Colonic mucosa (tissue), 4 donors: ENCODE measurements at regions not wholly inside any gene's neighbourhood (a gene's known extent, or its start where the extent isn't known, plus 50 kb on each side); places are given as distances from the start of the nearest gene placed in this dataset.

Source experiments
- DNase-seq: peaks from one replicate; pipeline ENCODE4 v3.0.0-alpha.2; 2020
- H3K27ac ChIP-seq: fragments of 200-600 bp; one replicate; pipeline ENCODE4 v1.8.0; 2021
- H3K27me3 ChIP-seq: fragments of 200-600 bp; one replicate; pipeline ENCODE4 v1.8.0; 2021
- H3K36me3 ChIP-seq: fragments of 200-600 bp; one replicate; pipeline ENCODE4 v1.8.0; 2021
- H3K4me1 ChIP-seq: fragments of 200-600 bp; one replicate; pipeline ENCODE4 v1.8.0; 2021; ENCODE audit warnings: mild to moderate bottlenecking
- H3K4me3 ChIP-seq: fragments of 200-600 bp; one replicate; pipeline ENCODE4 v1.8.0; 2021
- H3K9ac ChIP-seq, 2 donors: one replicate each; pipeline ENCODE4 v1.7.0; 2013; ENCODE audit warnings: control low read depth in 2 of 2, low read depth in 2 of 2, low read length in 2 of 2
- H3K9me3 ChIP-seq: fragments of 200-600 bp; one replicate; pipeline ENCODE4 v1.8.0; 2021
- intact Hi-C: fragments of 100-400 bp; cut with DNase I; formaldehyde crosslinking; loops from one replicate; pipeline ENCODE4 v1.14.1; 2022
- TF ChIP-seq, protein P1 (sequence below): fragments of 200-600 bp; IDR thresholded peaks from one replicate; pipeline ENCODE4 v1.8.0; 2022; ENCODE audit warnings: antibody characterized with exemption, mild to moderate bottlenecking
- donor health status: healthy.
- donor health status: DM: no; HTN: no; CAD: no.
- donor health status: DM: no; HTN: no; CAD: no.

DNA sequence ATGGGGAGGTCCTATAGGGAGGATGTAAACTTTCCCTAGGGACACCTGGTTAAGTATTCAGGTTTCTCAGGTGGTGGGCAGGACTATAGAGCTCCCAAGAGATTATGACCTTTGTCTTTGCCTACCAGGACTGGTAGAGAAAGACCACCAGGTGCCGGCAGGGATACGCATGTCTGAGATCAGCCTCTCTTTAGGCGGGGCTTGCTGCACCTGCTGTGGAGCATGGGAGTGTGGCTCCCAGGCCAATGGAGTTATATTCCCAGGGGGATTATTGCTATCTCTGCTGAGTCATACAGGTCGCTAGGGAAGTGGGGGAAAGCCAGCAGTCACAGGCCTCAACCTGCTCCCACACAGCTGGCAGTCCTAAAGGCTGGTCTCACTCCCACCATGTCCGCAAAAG, 280.5 kb upstream of the MMS22L start:
- H3K27me3 ChIP-seq: no peaks in the 10 kb centered on the region
- no peaks in the 10 kb centered on the region for H3K4me1 ChIP-seq
- H3K27ac ChIP-seq: no peak overlapping the region
- H3K36me3 ChIP-seq: no peaks in the 10 kb centered on the region
- intact Hi-C loops: no loop called here
- no peak for DNase-seq
- H3K9me3 ChIP-seq: no peaks in the 10 kb centered on the region
- TF ChIP-seq, protein P1, sequence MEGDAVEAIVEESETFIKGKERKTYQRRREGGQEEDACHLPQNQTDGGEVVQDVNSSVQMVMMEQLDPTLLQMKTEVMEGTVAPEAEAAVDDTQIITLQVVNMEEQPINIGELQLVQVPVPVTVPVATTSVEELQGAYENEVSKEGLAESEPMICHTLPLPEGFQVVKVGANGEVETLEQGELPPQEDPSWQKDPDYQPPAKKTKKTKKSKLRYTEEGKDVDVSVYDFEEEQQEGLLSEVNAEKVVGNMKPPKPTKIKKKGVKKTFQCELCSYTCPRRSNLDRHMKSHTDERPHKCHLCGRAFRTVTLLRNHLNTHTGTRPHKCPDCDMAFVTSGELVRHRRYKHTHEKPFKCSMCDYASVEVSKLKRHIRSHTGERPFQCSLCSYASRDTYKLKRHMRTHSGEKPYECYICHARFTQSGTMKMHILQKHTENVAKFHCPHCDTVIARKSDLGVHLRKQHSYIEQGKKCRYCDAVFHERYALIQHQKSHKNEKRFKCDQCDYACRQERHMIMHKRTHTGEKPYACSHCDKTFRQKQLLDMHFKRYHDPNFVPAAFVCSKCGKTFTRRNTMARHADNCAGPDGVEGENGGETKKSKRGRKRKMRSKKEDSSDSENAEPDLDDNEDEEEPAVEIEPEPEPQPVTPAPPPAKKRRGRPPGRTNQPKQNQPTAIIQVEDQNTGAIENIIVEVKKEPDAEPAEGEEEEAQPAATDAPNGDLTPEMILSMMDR: no peak
- H3K4me3 ChIP-seq: no peak overlapping the region
- H3K9ac ChIP-seq: no peak overlapping the region

- H3K4me3 ChIP-seq: no peak overlapping the region
- TF ChIP-seq, protein P1: no peak
- H3K27me3 ChIP-seq: no peaks in the 10 kb centered on the region
- no peaks in the 10 kb centered on the region for H3K36me3 ChIP-seq
- DNase-seq: no peak
- H3K9ac ChIP-seq: no peak overlapping the region
- no peaks in the 10 kb centered on the region for H3K9me3 ChIP-seq
- H3K4me1 ChIP-seq: no peaks in the 10 kb centered on the region
- H3K27ac ChIP-seq: no peak overlapping the region
- intact Hi-C loops: no loop called here
These were observed 289.9 kb upstream of the MMS22L start for GRCh38 chr6:97572943-97573342.

GRCh38 chr6:97586344-97586743, 303.3 kb upstream of the MMS22L start:
- intact Hi-C loops: no loop called here
- H3K4me3 ChIP-seq: no peak overlapping the region
- no peaks in the 10 kb centered on the region for H3K4me1 ChIP-seq
- H3K36me3 ChIP-seq: no peaks in the 10 kb centered on the region
- no peaks in the 10 kb centered on the region for H3K27me3 ChIP-seq
- no peak for DNase-seq
- no peak overlapping the region for H3K27ac ChIP-seq
- TF ChIP-seq, protein P1: no peak
- H3K9me3 ChIP-seq: no peaks in the 10 kb centered on the region
- H3K9ac ChIP-seq: no peak overlapping the region

- Histone ChIP-seq H3K4me3 (no peak overlapping the region), H3K9me3 (no peaks in the 10 kb centered on the region), H3K27ac (no peak overlapping the region), H3K27me3 (no peaks in the 10 kb centered on the region), H3K36me3 (no peaks in the 10 kb centered on the region), H3K4me1 (no peaks in the 10 kb centered on the region), H3K9ac (no peak overlapping the region)
- intact Hi-C loops: no loop called here
- TF ChIP-seq, protein P1: no peak
- DNase-seq: no peak
These were observed 308.9 kb upstream of the MMS22L start for GRCh38 chr6:97591955-97592354.

- DNase-seq: no peak
- H3K27ac ChIP-seq: no peak overlapping the region
- no peaks in the 10 kb centered on the region for H3K36me3 ChIP-seq
- no peak overlapping the region for H3K4me3 ChIP-seq
- TF ChIP-seq, protein P1: no peak
- intact Hi-C loops: no loop called here
- H3K27me3 ChIP-seq: no peaks in the 10 kb centered on the region
- no peaks in the 10 kb centered on the region for H3K4me1 ChIP-seq
- no peaks in the 10 kb centered on the region for H3K9me3 ChIP-seq
- no peak overlapping the region for H3K9ac ChIP-seq
These were observed 311.8 kb upstream of the MMS22L start for GRCh38 chr6:97594844-97595243.

GRCh38 chr6:97621111-97621510, 338.1 kb upstream of the MMS22L start:
- TF ChIP-seq, protein P1: no peak
- Histone ChIP-seq H3K27me3 (no peaks in the 10 kb centered on the region), H3K27ac (no peak overlapping the region), H3K9me3 (no peaks in the 10 kb centered on the region), H3K36me3 (no peaks in the 10 kb centered on the region), H3K4me3 (no peak overlapping the region), H3K9ac (no peak overlapping the region), H3K4me1 (no peaks in the 10 kb centered on the region)
- intact Hi-C loops: no loop called here
- no peak for DNase-seq
